ENCODE measurements at regions not wholly inside any gene's neighbourhood (a gene's known extent, or its start where the extent isn't known, plus 50 kb on each side); places are given as distances from the start of the nearest gene placed in this dataset.

DNA sequence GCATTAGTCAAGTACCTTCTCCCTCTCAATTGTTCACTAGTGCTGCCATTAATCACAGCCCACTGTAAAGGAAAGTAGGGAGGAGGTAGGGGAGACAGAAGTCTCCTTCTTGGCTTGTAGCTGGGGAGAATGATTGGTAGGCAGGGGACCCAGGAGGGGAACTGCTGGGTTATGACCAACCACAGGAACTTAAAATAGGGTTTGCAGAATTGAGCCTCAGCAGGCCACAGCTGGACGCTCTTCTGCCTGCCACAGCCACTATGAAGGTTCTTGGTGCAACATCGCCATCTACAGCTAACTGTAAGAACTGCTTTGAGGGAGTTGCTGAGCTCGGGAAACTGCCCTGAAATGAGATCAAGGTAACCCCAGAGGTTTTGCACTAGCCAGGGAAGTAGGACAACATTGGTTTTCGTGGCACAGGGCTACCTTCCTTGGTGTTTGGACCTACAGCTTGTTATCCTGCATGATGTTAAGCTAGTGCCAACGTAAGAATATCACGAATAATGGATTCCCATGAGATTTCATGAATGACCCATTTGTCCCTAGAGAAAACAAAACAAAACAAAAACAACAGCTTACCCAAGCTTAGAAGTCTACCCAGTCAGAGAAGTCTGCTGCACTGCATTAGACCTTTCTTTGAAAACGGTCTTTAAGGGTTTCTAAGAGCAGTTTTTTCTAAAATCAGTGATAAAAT is 787.1 kb upstream of the API5 start:
- peak in 3 of 5 experiments; percentile 34 to 44 (median 43) for TF ChIP-seq CTCF (IDR thresholded peaks at IDR 0.05 in 4 of 5, conservative IDR thresholded peaks at IDR 0.05 in 1 of 5)
- TF ChIP-seq POLR2A (IDR thresholded peaks at IDR 0.05): no peak
